ENCODE measurements at regions not wholly inside any gene's neighbourhood (a gene's known extent, or its start where the extent isn't known, plus 50 kb on each side); places are given as distances from the start of the nearest gene placed in this dataset.

GRCh38 chr6:149217466-149217888, 100.0 kb upstream of the TAB2 start:
- Histone ChIP-seq H3K4me2 (ENCODE audit: insufficient read depth in 1 of 2, low read depth in 2 of 2, low read length in 2 of 2) (no peak overlapping the region), H3K23me2 (ENCODE audit: low read depth, low read length) (no peaks in the 10 kb centered on the region), H2BK15ac (ENCODE audit: low read length) (no peak overlapping the region), H3K18ac (ENCODE audit: extremely low read depth, low read length) (no peak overlapping the region), H3K27me3 (replicated peaks in 1 of 4; ENCODE audit: control insufficient read depth in 3 of 4, extremely low read depth in 1 of 4, insufficient read depth in 3 of 4, low read length in 3 of 4) (no peaks in the 10 kb centered on the region), H3K4me3 (ENCODE audit: extremely low read depth in 1 of 4, insufficient read depth in 2 of 4, low read depth in 3 of 4, low read length in 4 of 4) (no peak overlapping the region), H3K4me1 (replicated peaks in 1 of 4; ENCODE audit: control insufficient read depth in 3 of 4, insufficient read depth in 4 of 4, low read length in 3 of 4) (peaks cover 0 to 5% (median 2%) of the 10 kb centered on the region in 4 experiments; a peak in 3 of 7 replicates), H2BK20ac (ENCODE audit: low read length) (no peak overlapping the region), H2BK12ac (ENCODE audit: low read depth, low read length) (no peak overlapping the region), H4K5ac (ENCODE audit: insufficient read length, low read depth, low read length) (no peak overlapping the region), H3K4ac (replicated peaks; ENCODE audit: insufficient read length, low read depth, low read length) (no peak overlapping the region), H4K20me1 (replicated peaks in 1 of 2; ENCODE audit: control insufficient read depth in 1 of 2, insufficient read depth in 2 of 2, low read length in 2 of 2) (no peaks in the 10 kb centered on the region), H2AK5ac (ENCODE audit: low read depth, low read length) (no peak overlapping the region), H2BK120ac (replicated peaks; ENCODE audit: low read depth, low read length) (no peak overlapping the region), H3K9me3 (ENCODE audit: insufficient read depth in 2 of 2, low read depth in 1 of 2, low read length in 1 of 2) (no peaks in the 10 kb centered on the region), H3K27ac (ENCODE audit: low read depth, low read length) (no peak overlapping the region), H3K23ac (ENCODE audit: insufficient read length) (no peak overlapping the region), H3K14ac (ENCODE audit: insufficient read length) (no peak overlapping the region), H3K79me1 (ENCODE audit: low read depth, low read length) (no peaks in the 10 kb centered on the region), H3K9ac (replicated peaks in 1 of 4; ENCODE audit: extremely low read depth in 1 of 4, low read depth in 3 of 4, low read length in 3 of 4) (no peak overlapping the region), H4K91ac (replicated peaks; ENCODE audit: insufficient read length, low read length) (no peak overlapping the region), H2AFZ (ENCODE audit: low read length) (no peak overlapping the region), H3K79me2 (ENCODE audit: control insufficient read depth in 1 of 2, insufficient read depth in 2 of 2, low read length in 2 of 2) (no peaks in the 10 kb centered on the region), H4K8ac (ENCODE audit: extremely low read depth, insufficient read depth, low read length) (no peak overlapping the region), H3K36me3 (ENCODE audit: control insufficient read depth in 2 of 4, insufficient read depth in 4 of 4, low read length in 3 of 4) (no peaks in the 10 kb centered on the region), H2BK5ac (ENCODE audit: low read depth, low read length) (no peak overlapping the region), H3K56ac (replicated peaks; ENCODE audit: insufficient read length, low read depth, low read length) (no peak overlapping the region)
- POLR2A ChIA-PET (ENCODE audit: partially characterized antibody), result interaction anchor here (1.4 kb wide), 1 partner anchor 151 kb away, joined by 3 read pairs; no protein-coding TSS in a partner anchor
- CTCF ChIA-PET (ENCODE audit: partially characterized antibody), result interaction anchor here (0.6 to 2.7 kb wide), 5 partner anchors 9 to 48 kb away, joined by 3 to 8 read pairs (median 4); no protein-coding TSS in a partner anchor
- no peak for FAIRE-seq
- no peak for DNase-seq (ENCODE audit: low read depth in 1 of 2, low spot score in 2 of 2)
- TF ChIP-seq KDM5A (IDR thresholded peaks at IDR 0.05; ENCODE audit: low read length) (no peak), GTF2F1 (IDR thresholded peaks at IDR 0.05; ENCODE audit: borderline replicate concordance, low read depth, low read length) (no peak), TBP (IDR thresholded peaks at IDR 0.05; ENCODE audit: low read depth, low read length) (no peak), USF2 (IDR thresholded peaks at IDR 0.05; ENCODE audit: low read length) (peak; percentile 59), SP4 (IDR thresholded peaks at IDR 0.05; ENCODE audit: low read length) (no peak), SP1 (IDR thresholded peaks at IDR 0.05; ENCODE audit: low read depth, low read length) (no peak), HDAC2 (IDR thresholded peaks at IDR 0.05; ENCODE audit: borderline replicate concordance in 1 of 2, low read depth in 2 of 2, low read length in 2 of 2) (no peak), SRF (IDR thresholded peaks at IDR 0.05; ENCODE audit: low read depth, low read length) (no peak), ATF3 (IDR thresholded peaks at IDR 0.05; ENCODE audit: insufficient read depth, low read depth, low read length) (0 out of 2 replicates have a peak, but pooled peaks have one; percentile 15), NANOG (IDR thresholded peaks at IDR 0.05; ENCODE audit: insufficient read depth, low read depth, low read length, poor library complexity, severe bottlenecking) (no peak), TAF7 (optimal IDR thresholded peaks at IDR 0.05; ENCODE audit: borderline replicate concordance, low read depth, low read length) (no peak)
- TF ChIP-seq, protein P1, sequence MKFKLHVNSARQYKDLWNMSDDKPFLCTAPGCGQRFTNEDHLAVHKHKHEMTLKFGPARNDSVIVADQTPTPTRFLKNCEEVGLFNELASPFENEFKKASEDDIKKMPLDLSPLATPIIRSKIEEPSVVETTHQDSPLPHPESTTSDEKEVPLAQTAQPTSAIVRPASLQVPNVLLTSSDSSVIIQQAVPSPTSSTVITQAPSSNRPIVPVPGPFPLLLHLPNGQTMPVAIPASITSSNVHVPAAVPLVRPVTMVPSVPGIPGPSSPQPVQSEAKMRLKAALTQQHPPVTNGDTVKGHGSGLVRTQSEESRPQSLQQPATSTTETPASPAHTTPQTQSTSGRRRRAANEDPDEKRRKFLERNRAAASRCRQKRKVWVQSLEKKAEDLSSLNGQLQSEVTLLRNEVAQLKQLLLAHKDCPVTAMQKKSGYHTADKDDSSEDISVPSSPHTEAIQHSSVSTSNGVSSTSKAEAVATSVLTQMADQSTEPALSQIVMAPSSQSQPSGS (IDR thresholded peaks at IDR 0.05; ENCODE audit: low read length), result no peak

Measured in H1 (cell line).